ENCODE measurements at regions not wholly inside any gene's neighbourhood (a gene's known extent, or its start where the extent isn't known, plus 50 kb on each side); places are given as distances from the start of the nearest gene placed in this dataset.
"Not testable (repeated sequence)": the region's sequence is repeated elsewhere in the genome, so short reads cannot be mapped to it uniquely, and the experiment has no call there.

DNA sequence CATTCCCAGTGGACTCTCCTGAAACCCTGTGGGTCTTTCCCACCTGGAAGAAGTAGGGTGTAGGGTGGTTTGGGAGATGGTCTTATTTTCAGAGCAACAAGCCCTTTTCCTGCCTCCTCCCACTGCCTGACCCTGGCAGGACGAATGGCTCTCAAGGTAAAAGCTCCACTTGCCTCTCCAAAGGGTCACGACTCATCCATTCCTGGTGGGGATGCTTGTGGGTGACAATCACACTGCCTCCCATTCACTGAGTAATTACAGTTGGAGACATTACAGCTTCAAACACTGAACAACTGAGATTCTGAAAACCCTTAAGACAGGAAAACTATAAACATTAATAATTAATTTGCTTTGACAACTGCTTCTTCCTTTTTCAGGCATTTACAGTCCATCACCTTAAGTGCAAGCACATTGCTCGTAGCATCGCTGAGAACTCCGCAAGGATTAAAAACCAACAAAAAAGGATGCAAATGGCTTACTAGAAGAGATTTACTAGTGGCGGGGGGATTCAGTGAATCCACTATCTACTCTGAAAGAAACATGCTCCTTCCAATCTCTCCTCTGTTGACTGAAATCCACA is 199.6 kb upstream of the IRS2 start:
- Histone ChIP-seq H3K27me3 (ENCODE audit: control insufficient read depth in 3 of 3, insufficient read depth in 3 of 3, low read length in 2 of 3) (peaks cover 0 to 3% (median 0%) of the 10 kb centered on the region in 3 donors), H3K36me3 (ENCODE audit: control insufficient read depth in 4 of 4, insufficient read depth in 4 of 4, low read length in 4 of 4) (no peaks in the 10 kb centered on the region), H3K27ac (ENCODE audit: low read depth in 1 of 2, low read length in 1 of 2) (no peak overlapping the region), H3K9me3 (ENCODE audit: control insufficient read depth in 4 of 4, insufficient read depth in 3 of 4, low read length in 3 of 4) (no peaks in the 10 kb centered on the region), H3K9ac (ENCODE audit: insufficient read depth in 1 of 2, low read length in 2 of 2) (no peak overlapping the region), H3K4me3 (no peak overlapping the region), H3K4me1 (ENCODE audit: control insufficient read depth in 5 of 5, insufficient read depth in 5 of 5, low read length in 5 of 5) (no peaks in the 10 kb centered on the region)
- TF ChIP-seq, protein P1, sequence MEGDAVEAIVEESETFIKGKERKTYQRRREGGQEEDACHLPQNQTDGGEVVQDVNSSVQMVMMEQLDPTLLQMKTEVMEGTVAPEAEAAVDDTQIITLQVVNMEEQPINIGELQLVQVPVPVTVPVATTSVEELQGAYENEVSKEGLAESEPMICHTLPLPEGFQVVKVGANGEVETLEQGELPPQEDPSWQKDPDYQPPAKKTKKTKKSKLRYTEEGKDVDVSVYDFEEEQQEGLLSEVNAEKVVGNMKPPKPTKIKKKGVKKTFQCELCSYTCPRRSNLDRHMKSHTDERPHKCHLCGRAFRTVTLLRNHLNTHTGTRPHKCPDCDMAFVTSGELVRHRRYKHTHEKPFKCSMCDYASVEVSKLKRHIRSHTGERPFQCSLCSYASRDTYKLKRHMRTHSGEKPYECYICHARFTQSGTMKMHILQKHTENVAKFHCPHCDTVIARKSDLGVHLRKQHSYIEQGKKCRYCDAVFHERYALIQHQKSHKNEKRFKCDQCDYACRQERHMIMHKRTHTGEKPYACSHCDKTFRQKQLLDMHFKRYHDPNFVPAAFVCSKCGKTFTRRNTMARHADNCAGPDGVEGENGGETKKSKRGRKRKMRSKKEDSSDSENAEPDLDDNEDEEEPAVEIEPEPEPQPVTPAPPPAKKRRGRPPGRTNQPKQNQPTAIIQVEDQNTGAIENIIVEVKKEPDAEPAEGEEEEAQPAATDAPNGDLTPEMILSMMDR (IDR thresholded peaks at IDR 0.05; ENCODE audit: control extremely low read depth, extremely low read depth), result no peak
- DNase-seq, result no peak
- ATAC-seq (ENCODE audit: insufficient read depth, low FRiP score), result no peak
- 73 to 90% methylated on average over 6 of the region's 6 CpGs for WGBS, 2 donors

DNA sequence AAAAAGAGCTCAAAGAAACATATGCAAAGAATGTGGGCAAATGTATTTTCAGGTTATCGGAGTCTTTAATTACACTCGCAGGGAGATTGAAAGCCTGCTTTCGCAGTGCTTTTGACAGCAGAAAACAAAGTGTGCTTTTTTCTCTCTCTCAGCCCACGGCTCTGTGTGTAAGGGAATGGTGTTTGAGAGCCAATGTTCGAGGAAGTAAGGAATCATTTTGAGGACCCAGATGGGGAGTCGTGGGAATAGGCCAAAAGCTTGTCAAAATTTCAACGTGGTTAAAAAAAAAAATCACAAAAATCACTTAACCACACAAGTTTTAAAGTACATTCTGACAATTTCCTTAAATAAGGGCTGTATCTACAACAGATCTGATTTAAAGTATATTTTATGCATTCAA is 197.1 kb upstream of the IRS2 start:
- DNase-seq (no peak), ATAC-seq (ENCODE audit: insufficient read depth, low FRiP score) (no peak)
- Histone ChIP-seq H3K27ac (ENCODE audit: low read depth in 1 of 2, low read length in 1 of 2) (no peak overlapping the region), H3K9me3 (ENCODE audit: control insufficient read depth in 4 of 4, insufficient read depth in 3 of 4, low read length in 3 of 4) (no peaks in the 10 kb centered on the region), H3K4me1 (ENCODE audit: control insufficient read depth in 5 of 5, insufficient read depth in 5 of 5, low read length in 5 of 5) (no peaks in the 10 kb centered on the region), H3K36me3 (ENCODE audit: control insufficient read depth in 4 of 4, insufficient read depth in 4 of 4, low read length in 4 of 4) (no peaks in the 10 kb centered on the region), H3K9ac (ENCODE audit: insufficient read depth in 1 of 2, low read length in 2 of 2) (no peak overlapping the region), H3K27me3 (ENCODE audit: control insufficient read depth in 3 of 3, insufficient read depth in 3 of 3, low read length in 2 of 3) (peaks cover 0 to 3% (median 0%) of the 10 kb centered on the region in 3 donors), H3K4me3 (no peak overlapping the region)
- TF ChIP-seq, protein P1 (IDR thresholded peaks at IDR 0.05; ENCODE audit: control extremely low read depth, extremely low read depth), result no peak
- WGBS, 2 donors, result 51 to 65% methylated on average over 7 of the region's 7 CpGs

DNA sequence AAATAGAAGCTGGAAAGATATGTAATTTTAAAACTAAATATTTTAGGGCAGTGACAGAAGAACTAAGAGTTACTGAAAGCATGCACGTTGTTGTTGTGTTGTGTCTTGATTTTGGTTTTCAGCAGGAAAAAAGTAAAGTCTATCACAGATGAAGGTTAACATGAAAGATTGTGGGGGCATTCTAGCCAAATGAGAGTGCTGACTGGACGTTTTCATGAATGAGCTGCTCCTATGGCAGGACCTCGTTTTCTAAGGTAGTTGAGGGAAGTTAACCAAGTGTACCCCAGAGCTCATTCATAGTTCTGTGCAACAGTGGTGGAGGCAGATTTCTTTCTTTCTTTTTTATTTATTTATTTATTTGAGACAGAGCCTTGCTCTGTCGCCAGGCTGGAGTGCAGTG is 194.6 kb upstream of the IRS2 start:
- H3K4me3 ChIP-seq, result no peak overlapping the region

DNA sequence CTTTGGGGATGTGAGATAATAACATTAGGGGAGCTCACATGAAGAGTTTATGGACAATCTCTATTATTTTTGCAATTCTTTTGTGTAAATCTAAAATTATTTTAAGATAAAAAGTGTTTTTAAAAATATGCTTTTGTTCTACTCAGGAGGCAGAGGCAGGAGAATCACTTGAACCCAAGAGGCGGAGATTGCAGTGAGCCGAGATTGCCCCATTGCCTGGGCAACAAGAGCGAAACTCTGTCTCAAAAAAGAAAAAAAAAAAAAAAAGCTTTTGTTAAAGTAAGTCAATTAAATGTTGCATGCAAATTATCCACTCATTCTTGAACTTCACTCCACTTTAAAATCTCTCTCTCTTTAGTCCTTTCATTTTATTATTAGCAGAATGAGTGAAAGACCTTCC is 193.3 kb upstream of the IRS2 start:
- DNase-seq; H3K9ac ChIP-seq (ENCODE audit: insufficient read depth in 1 of 2, low read length in 2 of 2); H3K36me3 ChIP-seq (ENCODE audit: control insufficient read depth in 4 of 4, insufficient read depth in 4 of 4, low read length in 4 of 4); H3K4me3 ChIP-seq; H3K27ac ChIP-seq (ENCODE audit: low read depth in 1 of 2, low read length in 1 of 2); ATAC-seq (ENCODE audit: insufficient read depth, low FRiP score); H3K9me3 ChIP-seq (ENCODE audit: control insufficient read depth in 4 of 4, insufficient read depth in 3 of 4, low read length in 3 of 4); H3K4me1 ChIP-seq (ENCODE audit: control insufficient read depth in 5 of 5, insufficient read depth in 5 of 5, low read length in 5 of 5); H3K27me3 ChIP-seq (ENCODE audit: control insufficient read depth in 3 of 3, insufficient read depth in 3 of 3, low read length in 2 of 3): not testable (repeated sequence)
- WGBS, 2 donors, result 87 to 94% methylated on average over 3 of the region's 3 CpGs

More for the DNA sequence above, 194.6 kb upstream of the IRS2 start:
- no peak overlapping the region for H3K27ac ChIP-seq (ENCODE audit: low read depth in 1 of 2, low read length in 1 of 2)
- H3K4me1 ChIP-seq (ENCODE audit: control insufficient read depth in 5 of 5, insufficient read depth in 5 of 5, low read length in 5 of 5), result peaks cover 0 to 3% (median 0%) of the 10 kb centered on the region in 5 donors
- ATAC-seq (ENCODE audit: insufficient read depth, low FRiP score), result no peak
- H3K9me3 ChIP-seq (ENCODE audit: control insufficient read depth in 4 of 4, insufficient read depth in 3 of 4, low read length in 3 of 4), result no peaks in the 10 kb centered on the region
- H3K27me3 ChIP-seq (ENCODE audit: control insufficient read depth in 3 of 3, insufficient read depth in 3 of 3, low read length in 2 of 3), result peaks cover 0 to 3% (median 0%) of the 10 kb centered on the region in 3 donors
- 79 to 91% methylated on average over 4 of the region's 4 CpGs for WGBS, 2 donors
- no peak for DNase-seq
- H3K36me3 ChIP-seq (ENCODE audit: control insufficient read depth in 4 of 4, insufficient read depth in 4 of 4, low read length in 4 of 4), result no peaks in the 10 kb centered on the region
- no peak overlapping the region for H3K9ac ChIP-seq (ENCODE audit: insufficient read depth in 1 of 2, low read length in 2 of 2)
- TF ChIP-seq, protein P1 (IDR thresholded peaks at IDR 0.05; ENCODE audit: control extremely low read depth, extremely low read depth), result no peak
